Transverse colon (tissue), 3 donors: ENCODE measurements at regions not wholly inside any gene's neighbourhood (a gene's known extent, or its start where the extent isn't known, plus 50 kb on each side); places are given as distances from the start of the nearest gene placed in this dataset.

ENCODE experiments used
- CTCF ChIP-seq, 5 experiments: fragments of 200-600 bp in 3 of 5; fragments of 450-650 bp in 2 of 5; sonication (generic) in 3 of 5; IDR thresholded peaks; 1 replicate in 2 of 5; 2 replicates in 3 of 5; pipeline ENCODE4 v1.5.1; 2016 to 2017; ENCODE audit warnings: antibody characterized with exemption in 5 of 5, inconsistent platforms in 3 of 5, mild to moderate bottlenecking in 2 of 5, moderate library complexity in 1 of 5
- POLR2A ChIP-seq: fragments of 450-650 bp; IDR thresholded peaks from one replicate; pipeline ENCODE4 v1.6.1; 2016; ENCODE audit warnings: antibody characterized with exemption, mild to moderate bottlenecking, moderate library complexity

GRCh38 chr3:34856081-34856947, 783.0 kb upstream of the ARPP21 start:
- TF ChIP-seq CTCF (IDR thresholded peaks at IDR 0.05) = no peak
- no peak for TF ChIP-seq POLR2A
